ENCODE measurements at regions not wholly inside any gene's neighbourhood (a gene's known extent, or its start where the extent isn't known, plus 50 kb on each side); places are given as distances from the start of the nearest gene placed in this dataset.

- H3K27me3 ChIP-seq, result no peaks in the 10 kb centered on the region
- WGBS, 2 donors (ENCODE audit: low coverage in 1 of 2), result 91 to 92% methylated on average over 4 of the region's 4 CpGs
- H3K9me3 ChIP-seq, result no peaks in the 10 kb centered on the region
- peaks cover 0 to 21% (median 0%) of the 10 kb centered on the region in 3 donors for H3K4me1 ChIP-seq
- ATAC-seq, result no peak
- H3K27ac ChIP-seq, result no peak overlapping the region
- TF ChIP-seq POLR2AphosphoS5 (IDR thresholded peaks at IDR 0.05) (no peak), CTCF (IDR thresholded peaks at IDR 0.05) (no peak), POLR2A (IDR thresholded peaks at IDR 0.05) (no peak), EP300 (IDR thresholded peaks at IDR 0.05) (no peak)
- no peaks in the 10 kb centered on the region for H3K36me3 ChIP-seq
- H3K4me3 ChIP-seq, result no peak overlapping the region
Measured at GRCh38 chr2:147614979-147615470, 229.8 kb upstream of the ACVR2A start.

- H3K36me3 ChIP-seq, result no peaks in the 10 kb centered on the region
- H3K4me3 ChIP-seq, result no peak overlapping the region
- H3K27me3 ChIP-seq, result no peaks in the 10 kb centered on the region
- TF ChIP-seq POLR2AphosphoS5 (IDR thresholded peaks at IDR 0.05), result no peak
- no peak overlapping the region for H3K27ac ChIP-seq
- no peak for ATAC-seq
- WGBS, 2 donors (ENCODE audit: low coverage in 1 of 2), result 49 to 82% methylated on average over 2 to 3 of the region's 3 CpGs
- H3K4me1 ChIP-seq, result peaks cover 0 to 21% (median 0%) of the 10 kb centered on the region in 3 donors
- H3K9me3 ChIP-seq, result no peaks in the 10 kb centered on the region
Measured at GRCh38 chr2:147614471-147614870, 230.4 kb upstream of the ACVR2A start.

- 72 to 88% methylated on average over 2 of the region's 2 CpGs for WGBS, 2 donors (ENCODE audit: low coverage in 1 of 2)
Measured at GRCh38 chr2:147610496-147611040, 234.3 kb upstream of the ACVR2A start.

GRCh38 chr2:147609301-147609700 lies 235.5 kb upstream of the ACVR2A start:
- Histone ChIP-seq H3K36me3 (no peaks in the 10 kb centered on the region), H3K4me3 (no peak overlapping the region), H3K9me3 (no peaks in the 10 kb centered on the region), H3K27ac (no peak overlapping the region), H3K4me1 (peaks cover 0 to 19% (median 0%) of the 10 kb centered on the region in 3 donors), H3K27me3 (no peaks in the 10 kb centered on the region)
- no peak for ATAC-seq
- WGBS, 2 donors (ENCODE audit: low coverage in 1 of 2), result 85 to 97% methylated on average over 3 of the region's 3 CpGs
- TF ChIP-seq CTCF (IDR thresholded peaks at IDR 0.05) (no peak), EP300 (IDR thresholded peaks at IDR 0.05) (no peak), POLR2AphosphoS5 (IDR thresholded peaks at IDR 0.05) (no peak), POLR2A (IDR thresholded peaks at IDR 0.05) (no peak)

More at GRCh38 chr2:147610496-147611040, 234.3 kb upstream of the ACVR2A start:
- H3K36me3 ChIP-seq, result no peaks in the 10 kb centered on the region
- no peak for ATAC-seq
- H3K27ac ChIP-seq, result peak overlapping the region in 1 of 4 donors; percentile 3
- H3K4me1 ChIP-seq, result peaks cover 0 to 21% (median 0%) of the 10 kb centered on the region in 3 donors
- no peaks in the 10 kb centered on the region for H3K27me3 ChIP-seq
- H3K4me3 ChIP-seq, result no peak overlapping the region
- TF ChIP-seq POLR2AphosphoS5 (IDR thresholded peaks at IDR 0.05) (no peak), CTCF (IDR thresholded peaks at IDR 0.05) (no peak), EP300 (IDR thresholded peaks at IDR 0.05) (no peak), POLR2A (IDR thresholded peaks at IDR 0.05) (no peak)
- H3K9me3 ChIP-seq, result no peaks in the 10 kb centered on the region

- Histone ChIP-seq H3K27me3 (no peaks in the 10 kb centered on the region), H3K9me3 (no peaks in the 10 kb centered on the region), H3K27ac (no peak overlapping the region), H3K4me3 (no peak overlapping the region), H3K4me1 (peaks cover 0 to 14% (median 0%) of the 10 kb centered on the region in 3 donors), H3K36me3 (no peaks in the 10 kb centered on the region)
- 96 to 97% methylated on average over 3 of the region's 3 CpGs for WGBS, 2 donors (ENCODE audit: low coverage in 1 of 2)
- TF ChIP-seq POLR2A (IDR thresholded peaks at IDR 0.05), result no peak
- no peak for TF ChIP-seq POLR2AphosphoS5 (IDR thresholded peaks at IDR 0.05)
- TF ChIP-seq CTCF (IDR thresholded peaks at IDR 0.05), result no peak
- TF ChIP-seq EP300 (IDR thresholded peaks at IDR 0.05), result no peak
- ATAC-seq, result no peak
Measured at GRCh38 chr2:147607379-147607778, 237.4 kb upstream of the ACVR2A start.
